PFSK-1 (cell line): ENCODE measurements at regions not wholly inside any gene's neighbourhood (a gene's known extent, or its start where the extent isn't known, plus 50 kb on each side); places are given as distances from the start of the nearest gene placed in this dataset.

ENCODE experiments used
- POLR2AphosphoS5 ChIP-seq: IDR thresholded peaks from 2 replicates; pipeline ENCODE4 v1.6.1; 2012; ENCODE audit warnings: low read depth, mild to moderate bottlenecking, control low read depth, low read length, moderate library complexity
- REST ChIP-seq, 2 experiments: IDR thresholded peaks; 2 replicates each; pipeline versions ENCODE4 v1.6.1 to v1.8.0; 2011 to 2012; ENCODE audit warnings: low read depth in 2 of 2, low read length in 2 of 2, control low read depth in 1 of 2, inconsistent platforms in 1 of 2, mild to moderate bottlenecking in 1 of 2, moderate library complexity in 1 of 2; ENCODE audit not compliant: insufficient read depth in 1 of 2

- no peak for TF ChIP-seq REST (IDR thresholded peaks at IDR 0.05; ENCODE audit: insufficient read depth in 1 of 2, low read depth in 2 of 2, low read length in 2 of 2)
- TF ChIP-seq POLR2AphosphoS5: no peak
These were observed 2220.3 kb upstream of the AGA start for GRCh38 chr4:179662522-179662921.
